K562 (cell line): ENCODE measurements at regions not wholly inside any gene's neighbourhood (a gene's known extent, or its start where the extent isn't known, plus 50 kb on each side); places are given as distances from the start of the nearest gene placed in this dataset.

Source experiments
- ATAC-seq: fragments of 200-7000 bp; cut with Tn5 transposase; 3 replicates; pipeline ENCODE4 v1.9.1; 2020; ENCODE audit warnings: moderate library complexity
- BruUV-seq: library from RNA; stranded (reverse); fragments of 400-500 nt; replicated peaks from 2 replicates; lab custom pipeline; 2021; lab: Mats Ljungman, UMichigan
- CTCF ChIA-PET: fragments of 300-600 bp; formaldehyde crosslinking; extraction: SDS; loops from one replicate; lab custom pipeline; 2021; ENCODE audit warnings: low intra/inter-chr PET ratio; lab: Yijun Ruan, JAX
- POLR2A ChIA-PET: fragments of 300-600, 350-650 bp; sonication (Branson Sonifier 250); formaldehyde crosslinking; extraction: SDS; loops from one replicate; lab custom pipeline; 2021; ENCODE audit warnings: antibody characterized with exemption, inconsistent platforms; lab: Yijun Ruan, JAX
- DNase-seq, 4 experiments: peaks; one replicate each; pipeline versions ENCODE4 v3.0.0 to v3.0.0-alpha.2; 2011 to 2018; ENCODE audit warnings: low spot score in 3 of 4, mixed read lengths in 3 of 4; ENCODE audit errors: extremely low read depth in 1 of 4
- FAIRE-seq: peaks from 2 replicates; lab custom pipeline; 2011; peaks lifted over from hg19 to GRCh38; lab: Jason Lieb, UNC
- H2AFZ ChIP-seq: 2 replicates; pipeline ENCODE4 v1.6.0; 2011; ENCODE audit warnings: low read depth, low read length, control low read depth, inconsistent platforms
- H3K27ac ChIP-seq: fragments of 200-600 bp; 3 replicates; pipeline ENCODE4 v1.8.0; 2011; ENCODE audit warnings: low read depth, mild to moderate bottlenecking, control low read depth, inconsistent platforms, low read length, moderate library complexity, mixed read lengths; ENCODE audit errors: extremely low read depth
- H3K27me3 ChIP-seq, 2 experiments: fragments of 300-600 bp in 1 of 2; 2 replicates in 1 of 2; 3 replicates in 1 of 2; pipeline versions ENCODE4 v1.6.0 to v1.8.0; 2011; ENCODE audit warnings: inconsistent platforms in 2 of 2, low read length in 2 of 2, mild to moderate bottlenecking in 1 of 2, mixed read lengths in 1 of 2, moderate library complexity in 1 of 2; ENCODE audit not compliant: control insufficient read depth in 2 of 2, insufficient read depth in 2 of 2
- H3K36me3 ChIP-seq: fragments of 300-600 bp; 3 replicates; pipeline ENCODE4 v1.8.0; 2011; ENCODE audit warnings: mild to moderate bottlenecking, low read length, inconsistent platforms; ENCODE audit not compliant: control insufficient read depth, insufficient read depth
- H3K4me1 ChIP-seq, 2 experiments: fragments of 200-600 bp in 1 of 2; replicated peaks in 1 of 2; 2 replicates in 1 of 2; 3 replicates in 1 of 2; pipeline versions ENCODE4 v1.5.1 to v1.8.0; 2011; ENCODE audit warnings: inconsistent platforms in 2 of 2, low read length in 2 of 2, mild to moderate bottlenecking in 1 of 2, mixed read lengths in 1 of 2, moderate library complexity in 1 of 2; ENCODE audit not compliant: control insufficient read depth in 2 of 2, insufficient read depth in 2 of 2
- H3K4me2 ChIP-seq: 2 replicates; pipeline ENCODE4 v1.6.1; 2011; ENCODE audit warnings: low read length, control low read depth, inconsistent platforms, mixed read lengths; ENCODE audit not compliant: insufficient read depth
- H3K4me3 ChIP-seq: fragments of 200-600 bp; sonication (generic), shearing (Covaris generic); 2 replicates; pipeline ENCODE4 v1.5.1; 2016; ENCODE audit warnings: control low read depth, inconsistent platforms
- H3K79me2 ChIP-seq: fragments of 200-600 bp; 3 replicates; pipeline ENCODE4 v1.8.0; 2011; ENCODE audit warnings: low read length, inconsistent platforms; ENCODE audit not compliant: control insufficient read depth, insufficient read depth
- H3K9ac ChIP-seq, 2 experiments: 2 replicates each; pipeline versions ENCODE4 v1.6.0 to v1.6.1; 2011; ENCODE audit warnings: low read depth in 2 of 2, low read length in 2 of 2, control low read depth in 1 of 2, inconsistent platforms in 1 of 2, mild to moderate bottlenecking in 1 of 2, mixed read lengths in 1 of 2; ENCODE audit not compliant: insufficient read depth in 1 of 2
- H3K9me1 ChIP-seq: one replicate; pipeline ENCODE4 v1.6.0; 2011; ENCODE audit warnings: inconsistent platforms, mild to moderate bottlenecking, low read length, moderate library complexity; ENCODE audit not compliant: control insufficient read depth, insufficient read depth
- H3K9me3 ChIP-seq: replicated peaks from 2 replicates; pipeline ENCODE4 v1.5.1; 2011; ENCODE audit warnings: low read depth, low read length, inconsistent platforms; ENCODE audit not compliant: control insufficient read depth, insufficient read depth
- H4K20me1 ChIP-seq: replicated peaks from 2 replicates; pipeline ENCODE4 v1.6.1; 2011; ENCODE audit warnings: low read length, inconsistent platforms, mixed read lengths; ENCODE audit not compliant: control insufficient read depth, insufficient read depth
- ATF7 ChIP-seq: fragments of 450-650 bp; IDR thresholded peaks from 2 replicates; pipeline ENCODE4 v1.7.1; 2014; ENCODE audit warnings: mild to moderate bottlenecking, moderate library complexity
- CHAMP1 ChIP-seq: fragments of 450-650 bp; IDR thresholded peaks from 2 replicates; pipeline ENCODE4 v1.6.1; 2016; ENCODE audit warnings: mild to moderate bottlenecking
- MAFG ChIP-seq: fragments of 450-650 bp; conservative IDR thresholded peaks from 2 replicates; pipeline ENCODE4 v1.6.1; 2016; ENCODE audit warnings: missing genetic modification characterization, missing compliant biosample characterization
- MTA3 ChIP-seq: fragments of 450-650 bp; formaldehyde crosslinking; IDR thresholded peaks from 2 replicates; pipeline ENCODE4 v1.6.1; 2017; ENCODE audit warnings: mild to moderate bottlenecking, borderline replicate concordance
- MYBL2 ChIP-seq, 2 experiments: fragments of 450-650 bp in 1 of 2; sonication (generic) in 1 of 2; formaldehyde crosslinking in 1 of 2; IDR thresholded peaks; 2 replicates each; pipeline versions ENCODE4 v1.6.1 to v1.8.1; 2017 to 2022; ENCODE audit warnings: borderline replicate concordance in 1 of 2, inconsistent platforms in 1 of 2, low read depth in 1 of 2, mild to moderate bottlenecking in 1 of 2, missing genetic modification reagents in 1 of 2, moderate library complexity in 1 of 2
- XRCC3 ChIP-seq: fragments of 450-650 bp; IDR thresholded peaks from 2 replicates; pipeline ENCODE4 v1.6.1; 2017; ENCODE audit warnings: mild to moderate bottlenecking, moderate library complexity
- ZC3H8 ChIP-seq: fragments of 450-650 bp; IDR thresholded peaks from 2 replicates; pipeline ENCODE4 v1.6.1; 2017
- WGBS: fragments of 100-300 bp; shearing (Covaris generic); methylation state at CpG from one replicate; pipeline ENCODE4 v1.1.6; 2016; ENCODE audit warnings: low coverage, mixed read lengths; ENCODE audit not compliant: insufficient coverage; ENCODE audit errors: missing lambda C conversion rate; 5-methylcytosine and 5-hydroxymethylcytosine counted together
- in situ Hi-C: fragments of 300-500 bp; cut with MboI; formaldehyde crosslinking; loops from 4 replicates; pipeline ENCODE4 v1.15.0; 2018; ENCODE audit warnings: inconsistent platforms, mixed read lengths
- intact Hi-C: fragments of 100-400 bp; cut with micrococcal nuclease; formaldehyde crosslinking; loops from 2 replicates; pipeline ENCODE4 v1.14.2; 2022
- TF ChIP-seq, protein P1 (sequence below): fragments of 450-650 bp; IDR thresholded peaks from 2 replicates; pipeline ENCODE4 v1.6.1; 2017; ENCODE audit warnings: antibody characterized with exemption, mild to moderate bottlenecking

- Histone ChIP-seq H4K20me1 (no peaks in the 10 kb centered on the region), H3K9me3 (no peaks in the 10 kb centered on the region), H3K27ac (peak overlapping the region; percentile 83), H3K27me3 (no peaks in the 10 kb centered on the region), H3K4me1 (peaks cover 3 to 33% of the 10 kb centered on the region in 2 experiments), H3K4me3 (peak overlapping the region; percentile 36), H3K9ac (peak overlapping the region in 1 of 2 experiments; percentile 77; a peak in 2 of 4 replicates), H3K36me3 (no peaks in the 10 kb centered on the region), H2AFZ (peak overlapping the region; percentile 100), H3K4me2 (peak overlapping the region; percentile 81), H3K9me1 (no peaks in the 10 kb centered on the region), H3K79me2 (no peaks in the 10 kb centered on the region)
- in situ Hi-C loops, result no loop called here
- ChIA-PET CTCF (no interaction called here), POLR2A (interaction anchor here (0.8 to 2.1 kb wide), 2 partner anchors 8 to 15 kb away, joined by 4 to 6 read pairs; no protein-coding TSS in a partner anchor)
- intact Hi-C loops, result no loop called here
- ATAC-seq, result peak; percentile 12
- peak in 1 of 4 experiments; percentile 15 for DNase-seq
- BruUV-seq, result TSS peak; percentile 97
- 1% methylated on average over 8 of the region's 8 CpGs for WGBS
- FAIRE-seq, result peak; percentile 66
- TF ChIP-seq MAFG, result no peak
- TF ChIP-seq, protein P1, sequence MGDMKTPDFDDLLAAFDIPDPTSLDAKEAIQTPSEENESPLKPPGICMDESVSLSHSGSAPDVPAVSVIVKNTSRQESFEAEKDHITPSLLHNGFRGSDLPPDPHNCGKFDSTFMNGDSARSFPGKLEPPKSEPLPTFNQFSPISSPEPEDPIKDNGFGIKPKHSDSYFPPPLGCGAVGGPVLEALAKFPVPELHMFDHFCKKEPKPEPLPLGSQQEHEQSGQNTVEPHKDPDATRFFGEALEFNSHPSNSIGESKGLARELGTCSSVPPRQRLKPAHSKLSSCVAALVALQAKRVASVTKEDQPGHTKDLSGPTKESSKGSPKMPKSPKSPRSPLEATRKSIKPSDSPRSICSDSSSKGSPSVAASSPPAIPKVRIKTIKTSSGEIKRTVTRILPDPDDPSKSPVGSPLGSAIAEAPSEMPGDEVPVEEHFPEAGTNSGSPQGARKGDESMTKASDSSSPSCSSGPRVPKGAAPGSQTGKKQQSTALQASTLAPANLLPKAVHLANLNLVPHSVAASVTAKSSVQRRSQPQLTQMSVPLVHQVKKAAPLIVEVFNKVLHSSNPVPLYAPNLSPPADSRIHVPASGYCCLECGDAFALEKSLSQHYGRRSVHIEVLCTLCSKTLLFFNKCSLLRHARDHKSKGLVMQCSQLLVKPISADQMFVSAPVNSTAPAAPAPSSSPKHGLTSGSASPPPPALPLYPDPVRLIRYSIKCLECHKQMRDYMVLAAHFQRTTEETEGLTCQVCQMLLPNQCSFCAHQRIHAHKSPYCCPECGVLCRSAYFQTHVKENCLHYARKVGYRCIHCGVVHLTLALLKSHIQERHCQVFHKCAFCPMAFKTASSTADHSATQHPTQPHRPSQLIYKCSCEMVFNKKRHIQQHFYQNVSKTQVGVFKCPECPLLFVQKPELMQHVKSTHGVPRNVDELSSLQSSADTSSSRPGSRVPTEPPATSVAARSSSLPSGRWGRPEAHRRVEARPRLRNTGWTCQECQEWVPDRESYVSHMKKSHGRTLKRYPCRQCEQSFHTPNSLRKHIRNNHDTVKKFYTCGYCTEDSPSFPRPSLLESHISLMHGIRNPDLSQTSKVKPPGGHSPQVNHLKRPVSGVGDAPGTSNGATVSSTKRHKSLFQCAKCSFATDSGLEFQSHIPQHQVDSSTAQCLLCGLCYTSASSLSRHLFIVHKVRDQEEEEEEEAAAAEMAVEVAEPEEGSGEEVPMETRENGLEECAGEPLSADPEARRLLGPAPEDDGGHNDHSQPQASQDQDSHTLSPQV, result no peak
- TF ChIP-seq MTA3, result 0 out of 2 replicates have a peak, but pooled peaks have one; percentile 12
- no peak for TF ChIP-seq MYBL2 (IDR thresholded peaks at IDR 0.05; ENCODE audit: low read depth)
- TF ChIP-seq MYBL2 (CRISPR knock-in tag; IDR thresholded peaks at IDR 0.05; ENCODE audit: borderline replicate concordance), result no peak
- no peak for TF ChIP-seq CHAMP1
- TF ChIP-seq XRCC3, result no peak
- TF ChIP-seq ATF7, result peak; percentile 75
- TF ChIP-seq ZC3H8, result no peak
These were observed 234.4 kb upstream of the MCHR2 start for GRCh38 chr6:100228437-100228833.
